Liver (tissue), 8 donors: ENCODE measurements at regions not wholly inside any gene's neighbourhood (a gene's known extent, or its start where the extent isn't known, plus 50 kb on each side); places are given as distances from the start of the nearest gene placed in this dataset.

Experiments
- DNase-seq: peaks from one replicate; pipeline ENCODE4 v3.0.0-alpha.2; 2017; ENCODE audit warnings: low spot score
- H3K27ac ChIP-seq, 2 donors: one replicate each; pipeline ENCODE4 v1.7.0; 2013; ENCODE audit warnings: inconsistent platforms in 2 of 2, low read length in 2 of 2, control low read depth in 1 of 2, low read depth in 1 of 2, mild to moderate bottlenecking in 1 of 2
- H3K27me3 ChIP-seq, 4 donors: one replicate each; pipeline versions ENCODE4 v1.6.1 to v1.7.0; 2013; ENCODE audit warnings: low read length in 3 of 4, inconsistent platforms in 1 of 4, mild to moderate bottlenecking in 1 of 4, moderate library complexity in 1 of 4; ENCODE audit not compliant: control insufficient read depth in 4 of 4, insufficient read depth in 4 of 4
- H3K36me3 ChIP-seq, 4 donors: one replicate each; pipeline versions ENCODE4 v1.6.1 to v1.7.0; 2013; ENCODE audit warnings: low read length in 3 of 4, mild to moderate bottlenecking in 3 of 4, low read depth in 1 of 4, moderate library complexity in 1 of 4; ENCODE audit not compliant: control insufficient read depth in 4 of 4, insufficient read depth in 3 of 4
- H3K4me1 ChIP-seq, 4 donors: one replicate each; pipeline versions ENCODE4 v1.6.1 to v1.7.0; 2013; ENCODE audit warnings: low read length in 3 of 4, mild to moderate bottlenecking in 3 of 4, moderate library complexity in 1 of 4; ENCODE audit not compliant: control insufficient read depth in 4 of 4, insufficient read depth in 4 of 4
- H3K4me3 ChIP-seq, 3 donors: one replicate each; pipeline versions ENCODE4 v1.6.1 to v1.7.0; 2013; ENCODE audit warnings: low read length in 3 of 3, control low read depth in 1 of 3, low read depth in 1 of 3, mild to moderate bottlenecking in 1 of 3
- H3K9ac ChIP-seq, 2 donors: one replicate each; pipeline ENCODE4 v1.7.0; 2013; ENCODE audit warnings: low read length in 2 of 2, mild to moderate bottlenecking in 2 of 2, moderate library complexity in 2 of 2, control low read depth in 1 of 2, low read depth in 1 of 2
- H3K9me3 ChIP-seq, 4 donors: one replicate each; pipeline versions ENCODE4 v1.6.1 to v1.7.0; 2013; ENCODE audit warnings: low read length in 3 of 4; ENCODE audit not compliant: control insufficient read depth in 4 of 4
- ATF3 ChIP-seq: IDR thresholded peaks from 2 replicates; pipeline ENCODE4 v1.6.1; 2016; ENCODE audit warnings: antibody characterized with exemption
- CTCF ChIP-seq: fragments of 150-350 bp; IDR thresholded peaks from 2 replicates; pipeline ENCODE4 v1.5.1; 2017; ENCODE audit warnings: improper control_type of control experiment, low read depth, low read length; ENCODE audit not compliant: missing input control
- EGR1 ChIP-seq, 2 donors: IDR thresholded peaks; 2 replicates each; pipeline ENCODE4 v1.6.1; 2016 to 2018; ENCODE audit warnings: antibody characterized with exemption in 2 of 2, low read depth in 2 of 2
- FOXA1 ChIP-seq: IDR thresholded peaks from 2 replicates; pipeline ENCODE4 v1.6.1; 2016; ENCODE audit warnings: antibody characterized with exemption
- FOXA2 ChIP-seq: IDR thresholded peaks from 2 replicates; pipeline ENCODE4 v1.6.1; 2016; ENCODE audit warnings: antibody characterized with exemption
- GABPA ChIP-seq, 2 donors: IDR thresholded peaks in 1 of 2; conservative IDR thresholded peaks in 1 of 2; 2 replicates each; pipeline ENCODE4 v1.6.1; 2016; ENCODE audit warnings: antibody characterized with exemption in 2 of 2, mild to moderate bottlenecking in 1 of 2, moderate library complexity in 1 of 2
- HNF4A ChIP-seq, 2 donors: conservative IDR thresholded peaks; 2 replicates each; pipeline ENCODE4 v1.6.1; 2016; ENCODE audit warnings: antibody characterized with exemption in 2 of 2, mild to moderate bottlenecking in 2 of 2
- HNF4G ChIP-seq: IDR thresholded peaks from 2 replicates; pipeline ENCODE4 v1.6.1; 2016; ENCODE audit warnings: antibody characterized with exemption
- JUND ChIP-seq, 2 donors: IDR thresholded peaks; 2 replicates each; pipeline ENCODE4 v1.6.1; 2016; ENCODE audit warnings: antibody characterized with exemption in 2 of 2
- MAX ChIP-seq: IDR thresholded peaks from 2 replicates; pipeline ENCODE4 v1.6.1; 2016; ENCODE audit warnings: antibody characterized with exemption
- NR2F2 ChIP-seq: IDR thresholded peaks from 2 replicates; pipeline ENCODE4 v1.6.1; 2016; ENCODE audit warnings: antibody characterized with exemption
- RAD21 ChIP-seq, 2 donors: IDR thresholded peaks; 2 replicates each; pipeline ENCODE4 v1.6.1; 2016; ENCODE audit warnings: antibody characterized with exemption in 2 of 2, mild to moderate bottlenecking in 2 of 2
- REST ChIP-seq: IDR thresholded peaks from 2 replicates; pipeline ENCODE4 v1.6.1; 2016; ENCODE audit warnings: antibody characterized with exemption, mild to moderate bottlenecking
- RXRA ChIP-seq, 2 donors: IDR thresholded peaks; 2 replicates each; pipeline ENCODE4 v1.6.1; 2017 to 2018; ENCODE audit warnings: antibody characterized with exemption in 2 of 2, mild to moderate bottlenecking in 1 of 2
- SP1 ChIP-seq: IDR thresholded peaks from 2 replicates; pipeline ENCODE4 v1.6.1; 2018; ENCODE audit warnings: antibody characterized with exemption, mild to moderate bottlenecking
- TAF1 ChIP-seq: conservative IDR thresholded peaks from 2 replicates; pipeline ENCODE4 v1.6.1; 2016; ENCODE audit warnings: antibody characterized with exemption, mild to moderate bottlenecking
- YY1 ChIP-seq: IDR thresholded peaks from 2 replicates; pipeline ENCODE4 v1.6.1; 2016; ENCODE audit warnings: antibody characterized with exemption, mild to moderate bottlenecking
- ZBTB33 ChIP-seq: IDR thresholded peaks from 2 replicates; pipeline ENCODE4 v1.6.1; 2016; ENCODE audit warnings: antibody characterized with exemption
- WGBS: extraction: QIAGEN DNeasy Blood & Tissue Kit; methylation state at CpG from one replicate; pipeline ENCODE4 v1.1.7; 2013; 5-methylcytosine and 5-hydroxymethylcytosine counted together
- donor health status: healthy.
- donor health status: healthy.
- donor health status: healthy.
- donor health status: healthy.
- donor health status: healthy.

- TF ChIP-seq MAX: no peak
- TF ChIP-seq GABPA (IDR thresholded peaks at IDR 0.05 in 1 of 2, conservative IDR thresholded peaks at IDR 0.05 in 1 of 2): no peak
- no peak for TF ChIP-seq EGR1 (IDR thresholded peaks at IDR 0.05; ENCODE audit: low read depth in 2 of 2)
- TF ChIP-seq HNF4G: no peak
- no peak for TF ChIP-seq FOXA2
- TF ChIP-seq REST: no peak
- TF ChIP-seq NR2F2: no peak
- no peak for TF ChIP-seq ZBTB33
- no peak for TF ChIP-seq JUND (IDR thresholded peaks at IDR 0.05)
- no peak for TF ChIP-seq HNF4A (conservative IDR thresholded peaks at IDR 0.05)
- TF ChIP-seq SP1: no peak
- TF ChIP-seq TAF1: no peak
- TF ChIP-seq ATF3: no peak
- no peak for TF ChIP-seq FOXA1
- no peak for TF ChIP-seq CTCF
- TF ChIP-seq RXRA (IDR thresholded peaks at IDR 0.05): no peak
- no peak for TF ChIP-seq YY1
- TF ChIP-seq RAD21 (IDR thresholded peaks at IDR 0.05): no peak
- DNase-seq: no peak
- H3K9me3 ChIP-seq: no peaks in the 10 kb centered on the region
- no peaks in the 10 kb centered on the region for H3K36me3 ChIP-seq
- H3K4me1 ChIP-seq: peaks cover 0 to 5% (median 2%) of the 10 kb centered on the region in 4 donors
- H3K27ac ChIP-seq: no peak overlapping the region
- H3K9ac ChIP-seq: no peak overlapping the region
- H3K27me3 ChIP-seq: no peaks in the 10 kb centered on the region
- no peak overlapping the region for H3K4me3 ChIP-seq
- WGBS: 55% methylated on average over 5 of the region's 5 CpGs
Observed at GRCh38 chr12:93164103-93164880, 213.4 kb upstream of the NUDT4 start.
